ENCODE measurements at regions not wholly inside any gene's neighbourhood (a gene's known extent, or its start where the extent isn't known, plus 50 kb on each side); places are given as distances from the start of the nearest gene placed in this dataset.
A peak's percentile ranks its signal among the peaks of the same experiment; 100 is the strongest.

- Histone ChIP-seq H4K8ac (ENCODE audit: low read depth, low read length) (peak overlapping the region; percentile 94), H3K79me1 (ENCODE audit: low read depth, low read length) (peaks cover 8% of the 10 kb centered on the region), H3K4me3 (ENCODE audit: low read length in 2 of 2) (no peak overlapping the region), H3K4ac (ENCODE audit: low read length) (no peak overlapping the region), H2AFZ (ENCODE audit: low read length) (no peak overlapping the region), H2BK120ac (ENCODE audit: low read depth, low read length) (no peak overlapping the region), H3K4me2 (ENCODE audit: insufficient read depth, low read length, poor library complexity, severe bottlenecking) (no peak overlapping the region), H3K4me1 (ENCODE audit: control insufficient read depth in 2 of 2, insufficient read depth in 1 of 2, low read depth in 1 of 2, low read length in 2 of 2) (no peaks in the 10 kb centered on the region), H2BK15ac (ENCODE audit: low read length) (no peak overlapping the region), H3K27me3 (ENCODE audit: control insufficient read depth in 3 of 3, insufficient read depth in 3 of 3, low read depth in 1 of 3, low read length in 3 of 3) (no peaks in the 10 kb centered on the region), H3K9ac (ENCODE audit: low read depth, low read length, poor library complexity) (peak overlapping the region; percentile 73), H3K14ac (ENCODE audit: low read length) (no peak overlapping the region), H3K9me3 (replicated peaks in 1 of 2; ENCODE audit: control insufficient read depth in 2 of 2, insufficient read depth in 1 of 2, low read depth in 1 of 2, low read length in 2 of 2) (peaks cover 0 to 5% of the 10 kb centered on the region in 2 donors), H4K91ac (ENCODE audit: low read depth, low read length, poor library complexity) (no peak overlapping the region), H2BK5ac (ENCODE audit: low read length) (no peak overlapping the region), H3K27ac (replicated peaks; ENCODE audit: low read length) (no peak overlapping the region), H2BK12ac (ENCODE audit: low read length) (no peak overlapping the region), H3K23ac (ENCODE audit: low read depth, low read length, poor library complexity) (peak overlapping the region; percentile 60), H2AK5ac (ENCODE audit: low read depth, low read length) (no peak overlapping the region), H3K36me3 (replicated peaks in 1 of 2; ENCODE audit: control insufficient read depth in 2 of 2, insufficient read depth in 2 of 2, low read length in 2 of 2) (peaks cover 59 to 78% of the 10 kb centered on the region in 2 donors), H3K18ac (ENCODE audit: low read length) (peak overlapping the region; percentile 24)
- WGBS, 2 donors (ENCODE audit: extremely low coverage in 2 of 2, insufficient read length in 2 of 2, insufficient replicate concordance in 1 of 2) = no CpG with 5 or more reads among the region's 28 CpGs
- DNase-seq (ENCODE audit: low spot score) = peak; percentile 1
These were observed 114.9 kb downstream of the PTPRS start for GRCh38 chr19:5225486-5226345.

GRCh38 chr19:5224480-5224879 is 116.1 kb downstream of the PTPRS start:
- Histone ChIP-seq H3K23ac (ENCODE audit: low read depth, low read length, poor library complexity) (no peak overlapping the region), H3K36me3 (replicated peaks in 1 of 2; ENCODE audit: control insufficient read depth in 2 of 2, insufficient read depth in 2 of 2, low read length in 2 of 2) (peaks cover 61 to 79% of the 10 kb centered on the region in 2 donors), H4K8ac (ENCODE audit: low read depth, low read length) (no peak overlapping the region), H3K27me3 (ENCODE audit: control insufficient read depth in 3 of 3, insufficient read depth in 3 of 3, low read depth in 1 of 3, low read length in 3 of 3) (no peaks in the 10 kb centered on the region), H3K27ac (replicated peaks; ENCODE audit: low read length) (no peak overlapping the region), H3K4me2 (ENCODE audit: insufficient read depth, low read length, poor library complexity, severe bottlenecking) (no peak overlapping the region), H2BK15ac (ENCODE audit: low read length) (no peak overlapping the region), H2AFZ (ENCODE audit: low read length) (no peak overlapping the region), H3K18ac (ENCODE audit: low read length) (peak overlapping the region; percentile 2), H4K91ac (ENCODE audit: low read depth, low read length, poor library complexity) (no peak overlapping the region), H2BK12ac (ENCODE audit: low read length) (no peak overlapping the region), H3K4me3 (ENCODE audit: low read length in 2 of 2) (no peak overlapping the region), H2AK5ac (ENCODE audit: low read depth, low read length) (no peak overlapping the region), H3K9me3 (replicated peaks in 1 of 2; ENCODE audit: control insufficient read depth in 2 of 2, insufficient read depth in 1 of 2, low read depth in 1 of 2, low read length in 2 of 2) (peaks cover 0 to 5% of the 10 kb centered on the region in 2 donors), H3K79me1 (ENCODE audit: low read depth, low read length) (peaks cover 8% of the 10 kb centered on the region), H3K14ac (ENCODE audit: low read length) (no peak overlapping the region), H3K4ac (ENCODE audit: low read length) (no peak overlapping the region), H2BK5ac (ENCODE audit: low read length) (no peak overlapping the region), H2BK120ac (ENCODE audit: low read depth, low read length) (no peak overlapping the region), H3K4me1 (ENCODE audit: control insufficient read depth in 2 of 2, insufficient read depth in 1 of 2, low read depth in 1 of 2, low read length in 2 of 2) (no peaks in the 10 kb centered on the region), H3K9ac (ENCODE audit: low read depth, low read length, poor library complexity) (no peak overlapping the region)
- DNase-seq (ENCODE audit: low spot score) = no peak
- no CpG with 5 or more reads among the region's 6 CpGs for WGBS, 2 donors (ENCODE audit: extremely low coverage in 2 of 2, insufficient read length in 2 of 2, insufficient replicate concordance in 1 of 2)

GRCh38 chr19:5222821-5223321 is 117.7 kb downstream of the PTPRS start:
- Histone ChIP-seq H2BK5ac (ENCODE audit: low read length) (no peak overlapping the region), H3K9me3 (replicated peaks in 1 of 2; ENCODE audit: control insufficient read depth in 2 of 2, insufficient read depth in 1 of 2, low read depth in 1 of 2, low read length in 2 of 2) (peaks cover 0 to 13% of the 10 kb centered on the region in 2 donors), H3K9ac (ENCODE audit: low read depth, low read length, poor library complexity) (no peak overlapping the region), H3K79me1 (ENCODE audit: low read depth, low read length) (peaks cover 8% of the 10 kb centered on the region), H3K14ac (ENCODE audit: low read length) (no peak overlapping the region), H3K4me2 (ENCODE audit: insufficient read depth, low read length, poor library complexity, severe bottlenecking) (no peak overlapping the region), H3K36me3 (replicated peaks in 1 of 2; ENCODE audit: control insufficient read depth in 2 of 2, insufficient read depth in 2 of 2, low read length in 2 of 2) (peaks cover 68 to 85% of the 10 kb centered on the region in 2 donors), H3K23ac (ENCODE audit: low read depth, low read length, poor library complexity) (peak overlapping the region; percentile 57), H2BK15ac (ENCODE audit: low read length) (no peak overlapping the region), H3K4me3 (ENCODE audit: low read length in 2 of 2) (no peak overlapping the region), H3K27me3 (ENCODE audit: control insufficient read depth in 3 of 3, insufficient read depth in 3 of 3, low read depth in 1 of 3, low read length in 3 of 3) (no peaks in the 10 kb centered on the region), H4K8ac (ENCODE audit: low read depth, low read length) (no peak overlapping the region), H2BK12ac (ENCODE audit: low read length) (no peak overlapping the region), H3K4me1 (ENCODE audit: control insufficient read depth in 2 of 2, insufficient read depth in 1 of 2, low read depth in 1 of 2, low read length in 2 of 2) (no peaks in the 10 kb centered on the region), H4K91ac (ENCODE audit: low read depth, low read length, poor library complexity) (no peak overlapping the region), H3K4ac (ENCODE audit: low read length) (no peak overlapping the region), H2AFZ (ENCODE audit: low read length) (no peak overlapping the region), H2AK5ac (ENCODE audit: low read depth, low read length) (no peak overlapping the region), H2BK120ac (ENCODE audit: low read depth, low read length) (no peak overlapping the region), H3K27ac (replicated peaks; ENCODE audit: low read length) (no peak overlapping the region), H3K18ac (ENCODE audit: low read length) (no peak overlapping the region)
- no CpG with 5 or more reads among the region's 53 CpGs for WGBS, 2 donors (ENCODE audit: extremely low coverage in 2 of 2, insufficient read length in 2 of 2, insufficient replicate concordance in 1 of 2)
- DNase-seq (ENCODE audit: low spot score) = no peak

- Histone ChIP-seq H3K23ac (ENCODE audit: low read depth, low read length, poor library complexity) (no peak overlapping the region), H3K18ac (ENCODE audit: low read length) (no peak overlapping the region), H2BK12ac (ENCODE audit: low read length) (no peak overlapping the region), H2AFZ (ENCODE audit: low read length) (no peak overlapping the region), H3K9me3 (replicated peaks in 1 of 2; ENCODE audit: control insufficient read depth in 2 of 2, insufficient read depth in 1 of 2, low read depth in 1 of 2, low read length in 2 of 2) (peaks cover 0 to 18% of the 10 kb centered on the region in 2 donors), H2BK5ac (ENCODE audit: low read length) (no peak overlapping the region), H3K79me1 (ENCODE audit: low read depth, low read length) (peaks cover 6% of the 10 kb centered on the region), H2BK120ac (ENCODE audit: low read depth, low read length) (no peak overlapping the region), H4K8ac (ENCODE audit: low read depth, low read length) (no peak overlapping the region), H3K36me3 (replicated peaks in 1 of 2; ENCODE audit: control insufficient read depth in 2 of 2, insufficient read depth in 2 of 2, low read length in 2 of 2) (peaks cover 70 to 88% of the 10 kb centered on the region in 2 donors), H3K4ac (ENCODE audit: low read length) (no peak overlapping the region), H4K91ac (ENCODE audit: low read depth, low read length, poor library complexity) (no peak overlapping the region), H3K27ac (replicated peaks; ENCODE audit: low read length) (no peak overlapping the region), H3K14ac (ENCODE audit: low read length) (no peak overlapping the region), H2AK5ac (ENCODE audit: low read depth, low read length) (no peak overlapping the region), H2BK15ac (ENCODE audit: low read length) (no peak overlapping the region), H3K27me3 (ENCODE audit: control insufficient read depth in 3 of 3, insufficient read depth in 3 of 3, low read depth in 1 of 3, low read length in 3 of 3) (no peaks in the 10 kb centered on the region), H3K4me3 (ENCODE audit: low read length in 2 of 2) (no peak overlapping the region), H3K4me1 (ENCODE audit: control insufficient read depth in 2 of 2, insufficient read depth in 1 of 2, low read depth in 1 of 2, low read length in 2 of 2) (no peaks in the 10 kb centered on the region), H3K9ac (ENCODE audit: low read depth, low read length, poor library complexity) (no peak overlapping the region), H3K4me2 (ENCODE audit: insufficient read depth, low read length, poor library complexity, severe bottlenecking) (no peak overlapping the region)
- DNase-seq (ENCODE audit: low spot score) = no peak
- no CpG with 5 or more reads among the region's 22 CpGs for WGBS, 2 donors (ENCODE audit: extremely low coverage in 2 of 2, insufficient read length in 2 of 2, insufficient replicate concordance in 1 of 2)
These were observed 118.4 kb downstream of the PTPRS start for GRCh38 chr19:5222178-5222577.

All from neuronal stem cell (in vitro differentiated cells).